ENCODE measurements at regions not wholly inside any gene's neighbourhood (a gene's known extent, or its start where the extent isn't known, plus 50 kb on each side); places are given as distances from the start of the nearest gene placed in this dataset.

DNA sequence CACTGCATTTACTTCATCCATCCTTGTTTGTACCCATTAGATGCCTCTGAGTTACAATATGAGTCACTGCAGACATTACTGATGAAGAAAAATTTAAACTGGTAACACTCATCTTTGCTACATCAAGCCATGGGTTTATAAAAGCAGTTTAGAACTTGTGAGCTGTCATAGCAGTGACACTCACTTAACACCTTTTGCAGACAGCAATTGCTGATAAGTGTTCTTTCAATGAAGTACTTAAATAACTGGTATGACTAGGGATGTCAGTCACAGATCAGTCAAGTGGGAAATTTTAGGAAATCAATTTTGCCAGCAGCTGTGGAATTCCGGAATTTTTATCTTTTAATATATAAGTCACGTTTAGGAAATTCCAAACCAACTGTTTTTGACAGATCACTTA, 643.0 kb downstream of the TBL1XR1 start:
- ATAC-seq (ENCODE audit: insufficient read depth, low FRiP score) (no peak), DNase-seq (peak in 1 of 3 donors; percentile 6)
- Histone ChIP-seq H3K27ac (ENCODE audit: low read depth in 1 of 2, low read length in 1 of 2) (no peak overlapping the region), H3K9ac (ENCODE audit: insufficient read depth in 1 of 2, low read length in 2 of 2) (no peak overlapping the region), H3K27me3 (ENCODE audit: control insufficient read depth in 3 of 3, insufficient read depth in 3 of 3, low read length in 2 of 3) (no peaks in the 10 kb centered on the region), H3K9me3 (ENCODE audit: control insufficient read depth in 4 of 4, insufficient read depth in 3 of 4, low read length in 3 of 4) (peaks cover 0 to 1% (median 0%) of the 10 kb centered on the region in 4 donors), H3K4me1 (ENCODE audit: control insufficient read depth in 5 of 5, insufficient read depth in 5 of 5, low read length in 5 of 5) (no peaks in the 10 kb centered on the region), H3K4me3 (no peak overlapping the region), H3K36me3 (ENCODE audit: control insufficient read depth in 4 of 4, insufficient read depth in 4 of 4, low read length in 4 of 4) (no peaks in the 10 kb centered on the region)
- TF ChIP-seq, protein P1, sequence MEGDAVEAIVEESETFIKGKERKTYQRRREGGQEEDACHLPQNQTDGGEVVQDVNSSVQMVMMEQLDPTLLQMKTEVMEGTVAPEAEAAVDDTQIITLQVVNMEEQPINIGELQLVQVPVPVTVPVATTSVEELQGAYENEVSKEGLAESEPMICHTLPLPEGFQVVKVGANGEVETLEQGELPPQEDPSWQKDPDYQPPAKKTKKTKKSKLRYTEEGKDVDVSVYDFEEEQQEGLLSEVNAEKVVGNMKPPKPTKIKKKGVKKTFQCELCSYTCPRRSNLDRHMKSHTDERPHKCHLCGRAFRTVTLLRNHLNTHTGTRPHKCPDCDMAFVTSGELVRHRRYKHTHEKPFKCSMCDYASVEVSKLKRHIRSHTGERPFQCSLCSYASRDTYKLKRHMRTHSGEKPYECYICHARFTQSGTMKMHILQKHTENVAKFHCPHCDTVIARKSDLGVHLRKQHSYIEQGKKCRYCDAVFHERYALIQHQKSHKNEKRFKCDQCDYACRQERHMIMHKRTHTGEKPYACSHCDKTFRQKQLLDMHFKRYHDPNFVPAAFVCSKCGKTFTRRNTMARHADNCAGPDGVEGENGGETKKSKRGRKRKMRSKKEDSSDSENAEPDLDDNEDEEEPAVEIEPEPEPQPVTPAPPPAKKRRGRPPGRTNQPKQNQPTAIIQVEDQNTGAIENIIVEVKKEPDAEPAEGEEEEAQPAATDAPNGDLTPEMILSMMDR (IDR thresholded peaks at IDR 0.05; ENCODE audit: control extremely low read depth, extremely low read depth) = no peak
- 45 to 80% methylated on average over 2 of the region's 2 CpGs for WGBS, 2 donors

DNA sequence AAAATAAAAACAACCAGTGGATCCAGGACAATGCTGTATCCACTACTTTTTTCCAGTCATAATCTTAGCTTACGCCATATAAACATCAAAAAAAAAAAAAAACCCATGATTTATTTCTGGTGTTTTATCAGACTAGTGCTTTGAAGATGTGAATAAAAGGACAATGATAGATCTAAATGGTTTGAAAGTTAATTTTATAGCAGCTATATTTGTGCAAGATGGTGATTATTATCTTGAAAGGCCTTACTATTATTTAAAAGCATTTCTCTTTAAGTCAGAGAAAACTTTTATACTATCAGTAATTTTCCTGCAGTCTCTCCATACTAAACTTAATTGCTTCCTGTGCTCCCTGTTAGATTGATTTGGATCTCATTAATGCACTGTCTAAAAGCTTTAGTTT, 670.3 kb downstream of the TBL1XR1 start:
- Histone ChIP-seq H3K9ac (ENCODE audit: insufficient read depth in 1 of 2, low read length in 2 of 2) (no peak overlapping the region), H3K27ac (ENCODE audit: low read depth in 1 of 2, low read length in 1 of 2) (no peak overlapping the region), H3K27me3 (ENCODE audit: control insufficient read depth in 3 of 3, insufficient read depth in 3 of 3, low read length in 2 of 3) (no peaks in the 10 kb centered on the region), H3K4me3 (no peak overlapping the region), H3K9me3 (ENCODE audit: control insufficient read depth in 4 of 4, insufficient read depth in 3 of 4, low read length in 3 of 4) (peaks cover 0 to 8% (median 1%) of the 10 kb centered on the region in 4 donors), H3K36me3 (ENCODE audit: control insufficient read depth in 4 of 4, insufficient read depth in 4 of 4, low read length in 4 of 4) (no peaks in the 10 kb centered on the region), H3K4me1 (ENCODE audit: control insufficient read depth in 5 of 5, insufficient read depth in 5 of 5, low read length in 5 of 5) (no peaks in the 10 kb centered on the region)
- no peak for DNase-seq
- TF ChIP-seq, protein P1 (IDR thresholded peaks at IDR 0.05; ENCODE audit: control extremely low read depth, extremely low read depth) = no peak
- 83 to 94% methylated on average over 1 of the region's 1 CpG for WGBS, 2 donors
- ATAC-seq (ENCODE audit: insufficient read depth, low FRiP score) = no peak

DNA sequence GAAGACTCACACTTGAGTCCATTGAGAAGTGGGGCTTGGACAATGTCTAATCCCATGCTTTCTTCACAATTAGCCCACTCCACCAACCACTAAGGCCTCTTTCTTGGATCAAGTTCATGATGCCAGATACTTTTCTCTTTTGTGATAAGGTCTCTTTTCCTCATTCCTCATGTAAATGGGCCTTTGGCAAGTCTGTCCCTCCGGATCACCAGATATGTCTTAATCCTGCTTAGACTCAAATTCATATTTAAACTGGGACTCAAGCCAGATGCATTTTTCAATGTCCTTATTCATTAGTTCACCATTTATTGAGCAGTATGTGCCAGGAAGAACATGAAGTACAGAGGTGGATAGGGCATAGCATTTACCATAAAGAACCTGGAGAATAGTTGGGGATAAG, 671.1 kb downstream of the TBL1XR1 start:
- TF ChIP-seq, protein P1 (IDR thresholded peaks at IDR 0.05; ENCODE audit: control extremely low read depth, extremely low read depth) = no peak
- DNase-seq (no peak), ATAC-seq (ENCODE audit: insufficient read depth, low FRiP score) (no peak)
- no peak overlapping the region for H3K9ac ChIP-seq (ENCODE audit: insufficient read depth in 1 of 2, low read length in 2 of 2)
- no peak overlapping the region for H3K27ac ChIP-seq (ENCODE audit: low read depth in 1 of 2, low read length in 1 of 2)
- no peaks in the 10 kb centered on the region for H3K4me1 ChIP-seq (ENCODE audit: control insufficient read depth in 5 of 5, insufficient read depth in 5 of 5, low read length in 5 of 5)
- H3K27me3 ChIP-seq (ENCODE audit: control insufficient read depth in 3 of 3, insufficient read depth in 3 of 3, low read length in 2 of 3) = no peaks in the 10 kb centered on the region
- peaks cover 0 to 8% (median 1%) of the 10 kb centered on the region in 4 donors for H3K9me3 ChIP-seq (ENCODE audit: control insufficient read depth in 4 of 4, insufficient read depth in 3 of 4, low read length in 3 of 4)
- H3K36me3 ChIP-seq (ENCODE audit: control insufficient read depth in 4 of 4, insufficient read depth in 4 of 4, low read length in 4 of 4) = no peaks in the 10 kb centered on the region
- H3K4me3 ChIP-seq = no peak overlapping the region
- 54 to 80% methylated on average over 1 of the region's 1 CpG for WGBS, 2 donors

DNA sequence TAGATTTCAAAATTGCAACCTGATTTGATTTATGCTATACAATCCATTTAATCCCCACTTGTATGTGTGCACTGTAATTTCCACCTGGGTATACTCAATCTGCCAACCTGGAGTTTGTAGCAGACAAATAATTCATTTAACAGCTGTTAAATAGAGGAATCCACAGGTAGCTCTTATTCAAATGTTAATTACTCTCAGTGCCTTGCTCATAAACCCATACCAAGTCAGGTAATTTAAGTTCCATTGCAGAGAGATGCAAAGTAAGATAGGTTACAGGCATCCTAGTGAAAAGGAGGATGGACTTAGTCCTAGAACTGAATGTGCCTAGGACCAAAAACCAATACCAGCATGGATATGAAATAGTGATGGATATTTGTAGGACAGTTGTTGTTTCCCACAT, 674.2 kb downstream of the TBL1XR1 start:
- Histone ChIP-seq H3K4me3 (no peak overlapping the region), H3K9ac (ENCODE audit: insufficient read depth in 1 of 2, low read length in 2 of 2) (no peak overlapping the region), H3K36me3 (ENCODE audit: control insufficient read depth in 4 of 4, insufficient read depth in 4 of 4, low read length in 4 of 4) (no peaks in the 10 kb centered on the region), H3K27ac (ENCODE audit: low read depth in 1 of 2, low read length in 1 of 2) (no peak overlapping the region), H3K9me3 (ENCODE audit: control insufficient read depth in 4 of 4, insufficient read depth in 3 of 4, low read length in 3 of 4) (no peaks in the 10 kb centered on the region), H3K27me3 (ENCODE audit: control insufficient read depth in 3 of 3, insufficient read depth in 3 of 3, low read length in 2 of 3) (no peaks in the 10 kb centered on the region), H3K4me1 (ENCODE audit: control insufficient read depth in 5 of 5, insufficient read depth in 5 of 5, low read length in 5 of 5) (no peaks in the 10 kb centered on the region)
- ATAC-seq (ENCODE audit: insufficient read depth, low FRiP score) = no peak
- TF ChIP-seq, protein P1 (IDR thresholded peaks at IDR 0.05; ENCODE audit: control extremely low read depth, extremely low read depth) = no peak
- DNase-seq = no peak
